Stimulated activated CD4-positive, alpha-beta T cell treated with anti-CD3 and anti-CD28 coated beads, TNF-alpha, amount 100 ng/mL, for 48 hours (primary cell): ENCODE measurements at regions not wholly inside any gene's neighbourhood (a gene's known extent, or its start where the extent isn't known, plus 50 kb on each side); places are given as distances from the start of the nearest gene placed in this dataset.

Experiments used
- DNase-seq, 3 donors: peaks; one replicate each; pipeline ENCODE4 v3.0.0-alpha.2; 2020; ENCODE audit warnings: low read depth in 3 of 3

DNA sequence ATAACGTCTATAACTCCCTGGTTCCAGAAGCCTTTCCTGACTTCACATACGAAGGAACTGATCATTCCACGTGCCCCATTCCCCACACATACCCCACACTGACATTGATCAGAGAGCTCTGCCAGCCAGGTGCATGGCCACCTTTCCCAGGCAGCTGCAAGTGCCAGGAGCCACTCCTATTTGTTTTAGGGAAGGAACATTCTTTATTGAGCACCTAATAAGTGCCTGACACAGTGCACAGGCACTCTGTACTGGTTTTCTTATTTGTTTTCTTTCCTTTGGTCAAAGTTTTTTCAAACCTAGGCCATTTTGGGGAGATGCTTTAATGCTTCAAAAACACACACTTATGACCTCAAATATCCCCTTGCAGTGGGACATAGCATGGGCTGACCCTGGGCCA is 50.0 kb downstream of the PITPNM2 start:
- no peak for DNase-seq

DNA sequence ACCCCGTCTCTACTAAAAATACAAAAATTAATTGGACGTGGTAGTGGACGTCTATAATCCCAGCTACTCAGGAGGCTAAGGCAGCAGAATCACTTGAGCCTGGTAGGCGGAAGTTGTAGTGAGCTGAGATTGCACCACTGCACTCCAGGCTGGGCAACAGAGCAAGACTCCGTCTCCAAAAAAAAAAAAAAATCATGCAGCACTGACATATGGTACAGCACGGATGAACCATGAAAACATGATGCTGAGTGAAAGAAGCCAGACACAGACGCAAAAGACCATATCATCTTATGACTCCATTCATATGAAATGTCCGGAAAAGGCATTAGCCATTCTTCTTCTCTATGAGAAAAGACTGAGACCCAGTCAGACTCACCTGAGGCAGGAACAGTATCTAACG is 50.4 kb downstream of the PITPNM2 start:
- DNase-seq, result no peak

DNA sequence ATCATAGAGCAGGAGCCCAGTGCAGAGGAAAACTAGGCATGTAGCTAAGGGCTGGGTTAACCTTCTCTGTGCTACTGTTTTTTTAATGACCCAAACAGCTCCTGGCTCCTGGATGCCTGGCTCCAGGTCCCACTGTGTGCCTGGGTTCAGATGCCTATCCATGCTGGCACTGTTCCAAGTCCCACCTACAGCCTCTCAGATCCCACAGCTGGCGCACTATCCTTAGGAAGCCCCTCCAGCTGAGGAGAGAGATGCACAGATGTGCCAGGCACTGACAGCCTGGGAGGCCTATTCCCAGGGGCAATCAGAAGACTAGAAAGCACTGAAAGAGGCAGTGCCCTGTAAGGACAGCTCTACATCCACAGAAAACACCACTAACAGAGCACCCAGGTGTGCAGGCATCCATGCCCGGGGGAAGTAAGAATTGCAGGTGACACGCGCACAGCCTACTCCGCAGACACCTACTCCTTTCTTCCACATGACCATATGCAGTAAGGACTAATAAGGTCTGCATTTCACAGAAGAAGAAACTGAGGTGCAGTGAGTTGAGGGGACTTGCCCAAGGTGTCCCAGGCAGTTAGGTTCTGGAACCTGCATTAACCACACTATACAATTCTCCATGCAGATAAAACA is 51.2 kb downstream of the PITPNM2 start:
- DNase-seq, result no peak

DNA sequence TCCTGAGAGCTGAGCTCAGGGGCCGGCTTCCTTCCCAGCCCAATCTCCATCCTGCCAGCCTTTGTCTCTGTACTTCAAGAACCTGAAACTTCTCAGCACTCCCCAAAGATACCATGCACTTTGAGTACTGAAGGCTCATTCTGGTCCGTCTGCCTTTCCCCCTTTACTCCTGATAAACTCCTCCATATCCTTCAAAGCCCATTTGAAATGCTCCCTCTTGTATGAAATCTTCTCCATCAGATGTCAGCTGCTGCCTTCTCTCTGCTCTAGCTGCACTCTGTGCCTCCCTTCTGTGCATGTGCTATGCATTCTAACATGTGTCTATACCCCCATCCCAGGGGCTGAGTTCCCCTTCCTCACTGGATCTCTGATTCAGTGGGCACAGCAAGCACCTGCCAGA is 52.1 kb downstream of the PITPNM2 start:
- DNase-seq, result no peak

DNA sequence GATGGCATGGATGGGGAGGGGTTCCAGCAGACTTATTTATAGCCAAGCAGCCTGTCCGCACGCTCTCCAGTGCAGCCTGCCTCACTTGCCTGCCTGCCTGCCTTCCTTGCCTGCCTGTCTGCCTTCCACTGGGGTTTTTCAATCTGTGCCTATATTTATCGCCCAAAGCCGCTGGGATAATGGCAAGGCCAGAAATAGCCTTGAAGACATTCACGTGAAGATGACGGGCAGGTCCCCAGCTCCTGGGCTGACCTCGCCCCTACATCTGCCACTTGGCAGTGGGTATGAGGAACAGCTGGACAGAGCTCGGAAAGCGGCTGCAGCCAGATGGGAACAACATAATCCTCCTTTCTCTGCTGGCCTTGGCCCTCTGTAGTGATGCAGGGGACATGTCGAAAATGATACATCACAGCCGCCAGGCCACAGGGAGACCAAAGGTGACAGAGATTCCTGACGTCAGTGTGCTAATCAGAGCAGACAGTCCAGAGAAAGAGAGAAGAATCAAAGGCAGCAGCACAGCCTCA is 53.3 kb downstream of the PITPNM2 start:
- no peak for DNase-seq

DNA sequence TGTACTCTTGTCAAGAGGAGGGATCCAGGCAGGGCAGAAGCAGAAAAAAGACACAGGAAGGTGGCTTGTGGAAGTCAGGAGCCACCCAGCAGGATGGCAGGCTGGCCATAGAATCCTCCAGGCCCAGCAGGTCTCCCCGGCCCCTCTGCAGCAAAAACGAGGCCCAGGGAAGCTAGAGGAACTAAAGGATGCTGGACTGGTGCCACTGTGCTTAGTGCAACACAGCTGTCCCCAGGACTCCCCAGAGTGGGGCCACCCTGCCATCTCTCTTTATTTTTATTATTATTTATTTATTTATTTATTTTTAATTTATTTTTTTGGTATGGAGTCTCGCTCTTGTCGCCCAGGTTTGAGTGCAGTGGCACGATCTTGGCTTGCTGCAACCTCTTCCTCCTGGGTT is 54.1 kb downstream of the PITPNM2 start:
- DNase-seq, result no peak

DNA sequence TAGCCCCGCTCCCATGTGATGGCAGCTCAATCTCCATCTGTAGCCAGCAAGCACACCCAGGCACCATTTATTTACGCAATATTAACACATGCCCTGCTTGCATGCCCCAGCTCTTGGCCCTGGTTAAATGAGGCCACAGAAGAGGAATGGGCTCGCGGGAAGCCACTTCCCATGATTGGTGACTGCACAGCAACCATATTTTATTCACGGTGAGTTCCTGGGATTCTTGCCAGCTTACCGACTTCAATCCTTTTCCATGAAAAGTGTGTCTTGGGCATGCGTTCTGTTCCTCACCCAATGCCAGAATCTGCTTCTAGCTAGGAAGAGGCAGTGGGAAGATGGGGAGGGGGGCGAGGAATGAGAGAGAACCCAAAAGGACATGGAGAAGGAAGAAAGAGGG is 54.7 kb downstream of the PITPNM2 start:
- DNase-seq, result no peak

DNA sequence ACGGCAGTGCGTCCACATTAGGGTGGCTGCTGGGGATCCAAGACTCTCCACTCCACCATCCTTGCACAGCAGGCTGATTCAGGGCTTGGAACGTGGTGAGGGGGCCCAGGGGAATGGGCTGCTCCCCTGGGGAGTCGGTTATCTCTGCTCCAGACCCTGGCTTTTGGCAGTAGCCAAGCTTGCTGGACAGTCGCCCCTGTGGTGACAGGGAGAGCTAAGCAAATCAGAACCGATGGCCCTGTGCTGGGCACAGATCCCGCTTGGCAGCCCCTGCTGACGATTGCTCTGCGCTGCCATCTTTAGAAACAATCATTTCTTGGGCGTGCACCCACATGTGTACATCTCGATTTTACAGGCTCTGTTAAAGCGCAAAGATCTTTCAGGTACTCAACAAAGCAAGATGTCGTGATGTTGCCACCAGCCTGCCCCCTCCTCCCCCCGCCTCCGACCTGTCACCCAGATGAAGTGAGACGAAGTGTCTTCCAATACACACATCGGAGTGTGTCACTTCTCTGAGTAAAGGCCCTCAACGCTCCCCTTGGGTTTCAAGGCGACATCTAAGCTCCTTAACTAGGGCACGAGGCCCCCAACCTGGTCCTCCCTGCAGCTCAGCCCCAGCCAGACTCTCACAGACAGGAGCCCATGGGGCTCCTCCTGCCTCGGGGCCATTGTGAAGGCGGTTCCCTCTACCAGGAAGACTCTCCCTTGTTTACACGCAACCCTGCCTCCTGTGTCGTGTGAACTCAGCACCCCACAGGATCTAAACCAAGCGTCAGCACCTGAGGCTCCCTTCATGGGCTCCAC is 55.6 kb downstream of the PITPNM2 start:
- DNase-seq, result no peak

DNA sequence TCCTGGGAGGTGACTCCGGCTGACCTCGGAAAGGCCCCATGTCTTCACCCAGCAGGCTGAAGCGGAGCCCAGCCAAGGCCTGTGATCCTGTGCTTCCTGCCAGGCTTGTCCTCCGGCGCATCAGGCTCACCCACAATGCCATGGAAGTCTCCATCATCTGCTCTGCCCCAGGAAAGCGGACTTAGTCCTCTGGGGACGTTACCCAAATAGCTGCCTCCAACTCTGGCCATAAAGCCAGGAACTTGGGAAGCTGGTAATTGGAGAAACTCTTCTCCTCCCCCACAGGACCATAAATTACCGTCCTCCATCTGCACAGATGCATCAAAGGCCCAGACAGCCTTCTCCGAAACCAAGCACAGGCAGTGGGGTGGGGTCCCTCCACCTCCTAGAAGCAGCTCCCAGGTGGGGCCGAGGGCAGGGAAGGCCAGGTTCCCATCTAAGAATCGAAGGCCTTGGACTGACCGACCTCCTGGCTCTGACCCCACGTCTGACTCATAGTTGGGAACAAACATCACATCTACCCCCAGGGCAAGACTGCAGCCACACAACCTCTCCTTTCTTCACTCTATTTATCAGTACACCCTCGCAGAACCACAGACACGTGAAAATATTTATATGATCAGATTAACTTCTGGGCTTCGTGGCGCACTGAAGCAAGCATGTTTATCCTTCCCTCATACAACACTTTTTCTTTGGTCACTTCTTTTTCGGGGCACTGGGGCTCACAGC is 56.4 kb downstream of the PITPNM2 start:
- no peak for DNase-seq

DNA sequence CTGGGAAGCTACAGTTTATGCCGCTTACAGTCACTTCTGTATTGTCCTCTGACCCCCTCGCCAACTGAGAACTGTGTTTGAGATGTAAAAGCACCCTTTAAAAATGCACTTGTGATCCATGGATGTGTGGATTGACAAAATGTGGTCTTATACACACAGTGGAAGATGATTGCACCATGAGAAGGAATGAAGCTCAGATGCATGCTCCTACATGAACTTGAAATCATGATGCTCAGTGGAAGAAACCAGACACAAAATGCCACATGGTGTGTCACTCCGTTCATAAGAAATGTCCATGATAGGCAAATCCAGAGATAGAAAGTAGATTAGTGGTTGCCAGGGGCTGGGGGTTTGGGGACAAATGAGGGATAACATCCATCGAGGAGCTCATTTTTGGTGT is 58.0 kb downstream of the PITPNM2 start:
- DNase-seq, result no peak

DNA sequence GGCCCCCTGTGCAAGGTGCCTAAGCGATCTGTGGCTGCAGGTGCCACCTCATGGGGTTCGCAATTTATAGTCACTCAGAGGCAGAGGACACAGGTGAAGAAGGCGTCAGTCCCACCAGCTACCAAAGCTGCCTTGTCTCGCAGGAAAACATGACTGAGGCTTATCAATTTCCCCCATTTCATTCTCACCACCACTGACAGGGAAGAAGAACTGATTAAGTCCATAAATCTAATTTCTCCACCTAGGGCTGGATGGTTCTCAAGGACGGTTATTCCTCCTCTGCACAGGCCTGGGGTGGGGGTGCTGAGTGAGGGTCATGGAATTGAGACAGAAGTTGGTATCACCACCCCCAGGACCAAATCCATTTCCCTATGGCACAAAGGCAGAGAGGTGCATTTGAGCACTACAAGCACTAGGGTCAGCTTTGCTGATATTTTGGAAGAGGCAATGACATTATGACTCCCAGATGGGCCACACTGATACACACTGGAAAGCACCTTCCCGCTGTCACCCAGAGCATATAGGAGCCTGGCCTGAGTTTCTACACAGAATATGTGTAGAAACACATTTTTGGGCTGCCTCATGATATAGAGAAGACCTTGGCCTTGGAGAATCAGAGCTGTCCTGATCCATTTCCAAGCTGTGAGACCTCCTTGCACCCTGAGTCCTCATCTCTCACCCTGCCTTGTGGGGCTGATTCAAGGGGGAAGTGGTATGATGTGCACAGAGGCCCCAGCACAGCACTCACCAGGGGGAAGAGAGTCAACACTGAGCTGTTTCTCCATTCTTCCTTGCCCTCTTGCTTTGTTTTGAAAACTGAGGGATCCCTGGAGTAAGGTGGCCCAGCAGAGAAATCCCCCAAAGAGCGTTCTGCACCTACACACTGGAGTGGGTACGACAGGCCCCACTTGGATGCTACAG is 59.4 kb downstream of the PITPNM2 start:
- no peak for DNase-seq

DNA sequence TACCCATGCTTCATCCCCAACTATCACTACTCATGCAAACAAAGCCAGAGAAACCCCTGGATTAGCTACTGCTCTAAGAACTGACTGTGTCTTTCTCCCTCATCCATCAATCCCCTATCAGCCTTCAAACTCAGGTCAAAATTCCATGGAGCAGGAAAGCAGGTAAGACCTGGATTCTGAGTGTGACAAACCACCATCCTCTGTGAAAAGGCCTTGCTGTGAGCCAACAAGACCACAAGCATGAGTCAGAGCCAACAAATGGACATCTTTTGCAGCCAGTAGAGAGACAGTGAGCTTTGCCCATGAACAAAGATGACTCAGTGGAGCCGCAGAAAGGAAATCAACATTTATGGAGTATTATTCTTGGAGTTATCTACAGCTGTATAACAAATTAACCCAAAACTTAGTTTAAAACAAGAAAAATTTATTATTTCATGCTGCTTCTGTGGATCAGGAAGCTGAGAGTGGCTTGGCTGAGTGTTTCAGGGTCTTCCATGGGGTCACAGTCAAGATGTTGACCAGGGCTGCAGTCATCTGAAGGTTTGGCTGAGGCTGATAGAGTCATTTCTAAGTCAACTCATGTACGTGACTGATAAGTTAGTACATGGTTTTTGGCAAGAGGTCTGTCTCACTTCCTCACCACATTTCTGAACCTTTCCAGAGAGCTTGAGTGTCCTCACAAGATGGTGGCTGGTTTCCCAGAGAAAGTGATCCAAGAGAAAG is 61.1 kb downstream of the PITPNM2 start:
- no peak for DNase-seq

DNA sequence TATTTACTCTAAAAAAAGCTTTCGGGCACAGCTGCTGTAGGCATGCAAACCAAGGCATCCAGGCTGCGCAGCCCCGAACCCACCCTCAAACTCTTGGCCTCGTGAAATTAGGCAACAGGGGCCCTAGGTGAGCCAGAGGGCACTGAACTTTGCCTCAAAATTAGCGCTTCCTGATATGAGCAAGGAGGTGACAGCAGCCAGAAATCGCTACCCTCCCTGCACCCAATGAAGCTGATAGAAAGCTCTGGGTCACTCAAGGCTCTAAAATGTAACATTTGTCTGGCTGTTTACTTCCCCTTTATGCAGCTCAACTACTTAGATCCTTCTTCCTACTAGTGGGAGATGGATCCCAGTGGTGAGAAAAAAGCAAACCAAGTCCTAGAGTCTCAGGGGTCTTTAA is 61.8 kb downstream of the PITPNM2 start:
- DNase-seq, result no peak

DNA sequence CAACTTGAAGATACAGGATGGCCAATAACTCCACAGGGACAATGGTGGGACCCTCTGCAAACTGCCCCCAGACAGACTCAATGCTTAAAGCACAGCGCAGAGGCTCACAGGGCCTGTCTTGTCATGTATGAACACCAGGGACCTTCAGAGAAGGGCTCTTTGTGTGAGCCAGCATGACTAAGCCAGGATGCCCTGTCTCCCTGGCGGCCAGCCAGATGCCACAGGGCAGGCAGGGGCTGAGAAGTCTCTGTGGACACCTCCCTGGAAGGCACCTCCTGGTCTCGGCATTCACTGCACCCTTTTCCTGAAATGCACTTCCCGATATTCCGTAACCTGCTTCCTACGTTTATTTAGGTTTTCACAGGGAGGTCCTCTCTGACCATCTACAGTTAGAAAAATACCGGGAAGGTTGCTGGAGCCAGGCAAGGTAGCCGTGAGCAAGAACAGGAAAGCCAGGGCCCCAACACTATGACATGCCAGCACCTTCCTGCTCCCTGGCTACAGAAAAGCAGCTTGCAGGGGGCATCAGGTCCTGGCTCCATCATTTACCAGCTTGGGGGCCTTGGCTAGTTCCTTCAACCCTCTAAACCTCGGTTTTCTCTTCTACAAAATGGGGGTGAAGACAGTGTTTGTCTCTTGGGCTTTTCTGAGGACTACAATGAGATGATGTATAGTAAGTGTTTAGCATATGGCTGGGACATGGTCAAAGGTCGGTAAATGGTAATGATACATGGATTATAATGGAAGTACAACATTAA is 65.0 kb downstream of the PITPNM2 start:
- no peak for DNase-seq

DNA sequence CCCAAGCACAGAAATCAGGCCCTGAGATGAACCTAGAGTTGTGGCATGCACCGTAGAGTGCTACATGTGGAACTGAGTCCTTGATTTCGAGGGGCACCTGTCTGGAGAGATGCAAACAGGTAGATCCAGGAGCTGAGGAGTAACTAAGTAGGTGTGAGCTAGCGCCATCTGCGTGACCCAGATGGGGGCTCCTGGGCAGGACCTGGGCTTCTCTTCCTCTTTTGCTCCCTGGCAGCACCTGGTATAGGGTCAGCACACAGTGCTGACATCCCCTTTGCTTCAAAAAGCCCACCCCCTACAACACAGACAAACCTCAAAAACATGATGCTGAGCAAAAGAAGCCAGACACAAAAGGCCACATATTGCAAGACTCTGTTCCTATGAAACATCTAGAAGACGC is 65.8 kb downstream of the PITPNM2 start:
- no peak for DNase-seq

DNA sequence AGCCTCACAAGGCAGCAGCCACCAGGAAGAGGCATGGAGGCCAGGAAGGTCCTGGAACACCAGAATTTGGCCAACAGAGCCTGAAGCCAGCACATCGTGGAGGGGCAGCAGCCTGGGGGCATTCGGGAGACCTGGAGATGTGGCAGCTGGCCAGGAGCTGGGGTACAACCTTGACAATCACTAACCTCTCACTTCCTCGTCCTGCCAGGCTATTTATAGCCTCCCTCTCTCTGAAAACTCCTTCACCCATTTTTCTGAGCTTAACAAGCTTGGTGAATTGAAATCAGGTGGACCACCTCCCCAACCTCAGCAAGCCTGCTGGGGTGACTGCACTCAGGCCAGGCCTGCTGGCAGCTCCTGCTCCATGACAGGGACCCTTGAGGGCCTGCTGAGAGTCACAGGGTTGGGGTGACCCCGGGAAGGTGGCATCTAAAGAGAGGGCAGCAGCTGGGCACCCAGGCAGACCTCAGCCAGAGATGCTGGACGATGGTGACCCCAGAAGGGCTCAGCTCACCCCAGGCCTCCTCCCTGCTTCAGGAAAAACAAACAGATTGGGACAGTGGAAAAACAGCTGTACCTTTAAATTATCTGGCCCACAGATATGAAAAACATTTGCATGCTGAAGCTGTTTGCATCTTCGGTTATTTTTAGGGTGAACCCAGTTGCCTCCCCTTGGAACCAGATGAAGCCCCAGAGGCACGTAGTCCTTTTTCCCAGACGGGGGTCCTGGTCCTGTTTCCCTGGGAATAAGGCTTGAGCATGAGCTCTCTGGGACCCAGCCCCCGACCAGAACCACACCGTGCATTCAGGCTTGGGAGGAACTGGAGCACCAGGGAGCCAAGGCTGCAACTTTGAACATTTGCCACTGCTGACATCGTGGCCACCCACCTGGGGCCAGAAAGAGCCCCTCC is 67.0 kb downstream of the PITPNM2 start:
- DNase-seq, result no peak

DNA sequence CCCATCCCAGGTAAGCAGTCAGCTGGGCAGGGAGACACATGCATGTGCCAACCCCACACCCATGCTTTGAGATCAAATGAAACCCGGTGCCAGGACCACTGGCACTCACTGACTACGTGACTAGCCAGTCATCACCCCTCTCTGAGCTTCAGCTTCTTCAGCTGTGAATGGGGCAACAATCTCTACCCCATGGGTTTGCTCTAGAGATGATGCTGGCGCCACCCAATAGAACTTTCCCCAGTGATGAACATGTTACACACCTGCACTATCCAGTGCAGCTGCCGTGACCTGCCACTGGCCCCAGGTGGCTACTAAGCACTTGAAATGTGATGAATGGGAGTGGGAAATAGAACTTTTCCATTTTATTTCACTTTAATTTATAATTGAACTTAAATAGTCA is 70.3 kb downstream of the PITPNM2 start:
- no peak for DNase-seq

DNA sequence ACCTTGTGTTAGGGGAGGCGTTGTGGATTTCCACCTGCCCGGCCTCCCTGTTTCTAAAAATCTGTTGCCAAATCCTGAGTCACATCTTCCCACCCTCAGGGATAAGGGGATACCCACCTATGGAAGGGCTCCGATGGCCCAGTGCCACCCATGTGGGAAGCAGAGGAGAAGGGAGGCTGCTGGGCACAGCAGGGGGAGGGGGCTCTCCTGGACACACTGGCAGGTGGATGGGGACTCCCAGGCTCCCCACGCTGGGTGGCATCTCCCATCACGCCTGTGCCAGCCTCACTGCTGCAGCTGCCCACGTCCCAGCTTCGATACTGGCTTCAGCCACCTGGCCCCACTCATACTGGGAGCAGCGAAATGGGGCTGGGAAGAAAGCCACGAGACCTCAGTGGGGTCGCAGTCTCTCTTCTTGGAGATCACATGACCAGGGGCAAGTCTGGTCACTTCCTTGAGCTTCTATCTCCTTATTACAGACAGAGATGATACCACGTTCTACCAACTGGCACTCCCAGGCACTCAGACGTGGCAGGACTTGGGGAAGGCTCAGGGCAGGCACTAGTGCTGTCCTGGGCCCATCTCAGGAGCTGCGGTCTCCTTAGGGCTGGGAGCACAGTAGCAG is 72.2 kb downstream of the PITPNM2 start:
- no peak for DNase-seq

DNA sequence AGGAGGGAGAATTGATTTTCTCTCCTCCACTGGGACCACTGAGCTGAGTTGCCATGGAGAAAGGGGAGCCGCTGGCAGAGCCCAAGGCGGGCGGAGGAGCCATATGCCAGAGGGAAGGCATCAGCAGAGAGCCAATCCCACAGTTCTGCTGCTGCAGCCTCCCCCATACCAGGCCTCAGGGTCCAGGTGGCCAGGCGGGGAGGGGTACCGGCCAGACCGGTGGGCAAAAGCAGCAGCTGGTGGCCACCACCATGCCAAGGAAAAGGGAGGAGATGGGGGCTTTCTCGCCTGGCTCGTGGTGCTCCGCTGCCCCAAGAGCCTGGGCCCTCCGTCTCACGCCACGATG is 72.8 kb downstream of the PITPNM2 start:
- DNase-seq, result no peak
